Endothelial cell of umbilical vein (primary cell): ENCODE measurements at regions not wholly inside any gene's neighbourhood (a gene's known extent, or its start where the extent isn't known, plus 50 kb on each side); places are given as distances from the start of the nearest gene placed in this dataset.

Source experiments
- BruUV-seq: library from RNA; stranded (reverse); fragments of 400-500 nt; replicated peaks from 2 replicates; lab custom pipeline; 2021; lab: Mats Ljungman, UMichigan
- CTCF ChIA-PET: fragments of 300-600, 350-600 bp; sonication (Branson Sonifier 250); formaldehyde crosslinking; loops from one replicate; lab custom pipeline; 2021; ENCODE audit warnings: antibody characterized with exemption, inconsistent platforms; lab: Charles Lee
- POLR2A ChIA-PET: fragments of 300-600, 350-600 bp; sonication (Branson Sonifier 250); formaldehyde crosslinking; loops from one replicate; lab custom pipeline; 2021; ENCODE audit warnings: antibody characterized with exemption, inconsistent platforms; lab: Charles Lee
- DNase-seq: peaks from one replicate; pipeline ENCODE4 v3.0.0-alpha.2; 2011; ENCODE audit warnings: low read depth, low spot score
- FAIRE-seq: peaks from 2 replicates; lab custom pipeline; 2011; peaks lifted over from hg19 to GRCh38; lab: Jason Lieb, UNC
- H2AFZ ChIP-seq: 2 replicates; pipeline ENCODE4 v1.6.0; 2012; ENCODE audit warnings: low read depth, low read length, control low read depth, inconsistent platforms
- H3K27ac ChIP-seq: 2 replicates; pipeline ENCODE4 v1.5.1; 2011; ENCODE audit warnings: low read depth, mild to moderate bottlenecking, control low read depth, low read length, moderate library complexity; ENCODE audit not compliant: insufficient read depth
- H3K27me3 ChIP-seq, 2 experiments: 2 replicates each; pipeline versions ENCODE4 v1.6.0 to v1.6.1; 2011; ENCODE audit warnings: low read length in 2 of 2, mixed read lengths in 1 of 2; ENCODE audit not compliant: control insufficient read depth in 2 of 2, insufficient read depth in 2 of 2
- H3K36me3 ChIP-seq, 2 experiments: 2 replicates in 1 of 2; 3 replicates in 1 of 2; pipeline ENCODE4 v1.5.1; 2011; ENCODE audit warnings: low read length in 2 of 2, mild to moderate bottlenecking in 1 of 2, moderate library complexity in 1 of 2; ENCODE audit not compliant: control insufficient read depth in 2 of 2, insufficient read depth in 2 of 2; ENCODE audit errors: extremely low read depth in 1 of 2
- H3K4me1 ChIP-seq: 3 replicates; pipeline ENCODE4 v1.5.1; 2011; ENCODE audit warnings: mild to moderate bottlenecking, low read length; ENCODE audit not compliant: control insufficient read depth, insufficient read depth; ENCODE audit errors: extremely low read depth
- H3K4me2 ChIP-seq: 2 replicates; pipeline ENCODE4 v1.6.1; 2011; ENCODE audit warnings: low read length, control low read depth, mixed read lengths; ENCODE audit not compliant: insufficient read depth
- H3K4me3 ChIP-seq, 3 experiments: fragments of 200-600 bp in 1 of 3; sonication (generic), shearing (Covaris generic) in 1 of 3; replicated peaks in 1 of 3; 2 replicates each; pipeline ENCODE4 v1.5.1; 2011 to 2016; ENCODE audit warnings: control low read depth in 3 of 3, low read length in 3 of 3, mild to moderate bottlenecking in 2 of 3, inconsistent platforms in 1 of 3, low read depth in 1 of 3, moderate library complexity in 1 of 3; ENCODE audit not compliant: insufficient read depth in 1 of 3
- H3K79me2 ChIP-seq: 2 replicates; pipeline ENCODE4 v1.6.0; 2012; ENCODE audit warnings: low read length, inconsistent platforms; ENCODE audit not compliant: control insufficient read depth, insufficient read depth
- H3K9ac ChIP-seq: replicated peaks from 2 replicates; pipeline ENCODE3; 2011; ENCODE audit warnings: low read length, control low read depth; ENCODE audit not compliant: insufficient read depth; ENCODE audit errors: extremely low read depth
- H3K9me1 ChIP-seq: replicated peaks from 3 replicates; pipeline ENCODE4 v1.6.0; 2011; ENCODE audit warnings: mild to moderate bottlenecking, low read length; ENCODE audit not compliant: control insufficient read depth, insufficient read depth; ENCODE audit errors: extremely low read depth
- H3K9me3 ChIP-seq: replicated peaks from 2 replicates; pipeline ENCODE4 v1.5.1; 2012; ENCODE audit warnings: low read length, inconsistent platforms; ENCODE audit not compliant: control insufficient read depth, insufficient read depth
- H4K20me1 ChIP-seq: replicated peaks from 2 replicates; pipeline ENCODE3; 2011; ENCODE audit warnings: mild to moderate bottlenecking, low read length; ENCODE audit not compliant: control insufficient read depth, insufficient read depth; ENCODE audit errors: extremely low read depth
- EZH2 ChIP-seq: IDR thresholded peaks from 2 replicates; pipeline ENCODE4 v1.6.1; 2012; ENCODE audit warnings: borderline replicate concordance, low read depth, mild to moderate bottlenecking, moderate library complexity, low read length, inconsistent platforms; ENCODE audit not compliant: severe bottlenecking
- FOS ChIP-seq: IDR thresholded peaks from 2 replicates; pipeline ENCODE4 v1.6.1; 2011; ENCODE audit warnings: mild to moderate bottlenecking, low read length, moderate library complexity, borderline replicate concordance; ENCODE audit not compliant: insufficient read depth
- GATA2 ChIP-seq: IDR thresholded peaks from 2 replicates; pipeline ENCODE4 v1.7.0; 2011; ENCODE audit warnings: low read depth, mild to moderate bottlenecking, moderate library complexity, mixed read lengths, low read length; ENCODE audit not compliant: insufficient read length, insufficient read depth
- JUN ChIP-seq: IDR thresholded peaks from 2 replicates; pipeline ENCODE4 v1.6.1; 2011; ENCODE audit warnings: borderline replicate concordance, low read depth; ENCODE audit not compliant: insufficient read length, insufficient read depth
- MAX ChIP-seq: IDR thresholded peaks from 2 replicates; pipeline ENCODE4 v1.6.1; 2011; ENCODE audit not compliant: insufficient read depth, insufficient read length
- MYC ChIP-seq: IDR thresholded peaks from one replicate; pipeline ENCODE4 v1.6.1; 2011; ENCODE audit warnings: mild to moderate bottlenecking, low read depth, low read length
- POLR2A ChIP-seq: IDR thresholded peaks from 2 replicates; pipeline ENCODE4 v1.6.1; 2012; ENCODE audit warnings: low read depth, mild to moderate bottlenecking, control low read depth, low read length
- POLR2AphosphoS5 ChIP-seq: IDR thresholded peaks from 2 replicates; pipeline ENCODE4 v1.6.1; 2012; ENCODE audit warnings: low read depth, mild to moderate bottlenecking, control low read depth, low read length, moderate library complexity; ENCODE audit not compliant: insufficient read depth
- dilution Hi-C: fragments of 300-500 bp; cut with MboI; formaldehyde crosslinking; loops from one replicate; pipeline ENCODE4 v1.15.0; 2019; ENCODE audit warnings: low sequenced_read_pairs; ENCODE audit not compliant: extremely low pct_ligation_motif_present
- intact Hi-C: fragments of 100-400 bp; cut with micrococcal nuclease; formaldehyde crosslinking; loops from one replicate; pipeline ENCODE4 v1.10.0; 2022
- TF ChIP-seq, protein P1 (sequence below), 2 donors: IDR thresholded peaks; 1 replicate in 1 of 2; 2 replicates in 1 of 2; pipeline ENCODE4 v1.5.1; 2011; ENCODE audit warnings: low read length in 2 of 2, mild to moderate bottlenecking in 2 of 2, moderate library complexity in 2 of 2, control low read depth in 1 of 2, inconsistent platforms in 1 of 2, low read depth in 1 of 2; ENCODE audit not compliant: insufficient read depth in 1 of 2; ENCODE audit errors: extremely low read depth in 1 of 2

- no peak overlapping the region for H2AFZ ChIP-seq
- no TSS peak for BruUV-seq
- dilution Hi-C loops (no loop called here), intact Hi-C loops (loop anchor here (10.0 kb wide), 1 partner anchor 1762 kb away; no protein-coding TSS in a partner anchor)
- no peaks in the 10 kb centered on the region for H3K9me3 ChIP-seq
- no peak overlapping the region for H3K4me2 ChIP-seq
- FAIRE-seq (no peak), DNase-seq (no peak)
- H3K27ac ChIP-seq: no peak overlapping the region
- H3K4me3 ChIP-seq: no peak overlapping the region
- no peaks in the 10 kb centered on the region for H4K20me1 ChIP-seq
- H3K27me3 ChIP-seq: no peaks in the 10 kb centered on the region
- H3K36me3 ChIP-seq: no peaks in the 10 kb centered on the region
- no peak overlapping the region for H3K9ac ChIP-seq
- ChIA-PET CTCF (interaction anchor here (1.0 kb wide), 1 partner anchor 15 kb away, joined by 3 read pairs; no protein-coding TSS in a partner anchor), POLR2A (no interaction called here)
- H3K9me1 ChIP-seq: no peaks in the 10 kb centered on the region
- TF ChIP-seq GATA2 (no peak), MAX (no peak), FOS (no peak), EZH2 (no peak), JUN (no peak), MYC (no peak), POLR2AphosphoS5 (no peak), POLR2A (no peak)
- TF ChIP-seq, protein P1, sequence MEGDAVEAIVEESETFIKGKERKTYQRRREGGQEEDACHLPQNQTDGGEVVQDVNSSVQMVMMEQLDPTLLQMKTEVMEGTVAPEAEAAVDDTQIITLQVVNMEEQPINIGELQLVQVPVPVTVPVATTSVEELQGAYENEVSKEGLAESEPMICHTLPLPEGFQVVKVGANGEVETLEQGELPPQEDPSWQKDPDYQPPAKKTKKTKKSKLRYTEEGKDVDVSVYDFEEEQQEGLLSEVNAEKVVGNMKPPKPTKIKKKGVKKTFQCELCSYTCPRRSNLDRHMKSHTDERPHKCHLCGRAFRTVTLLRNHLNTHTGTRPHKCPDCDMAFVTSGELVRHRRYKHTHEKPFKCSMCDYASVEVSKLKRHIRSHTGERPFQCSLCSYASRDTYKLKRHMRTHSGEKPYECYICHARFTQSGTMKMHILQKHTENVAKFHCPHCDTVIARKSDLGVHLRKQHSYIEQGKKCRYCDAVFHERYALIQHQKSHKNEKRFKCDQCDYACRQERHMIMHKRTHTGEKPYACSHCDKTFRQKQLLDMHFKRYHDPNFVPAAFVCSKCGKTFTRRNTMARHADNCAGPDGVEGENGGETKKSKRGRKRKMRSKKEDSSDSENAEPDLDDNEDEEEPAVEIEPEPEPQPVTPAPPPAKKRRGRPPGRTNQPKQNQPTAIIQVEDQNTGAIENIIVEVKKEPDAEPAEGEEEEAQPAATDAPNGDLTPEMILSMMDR (IDR thresholded peaks at IDR 0.05; ENCODE audit: extremely low read depth in 1 of 2, insufficient read depth in 1 of 2, low read depth in 1 of 2, low read length in 2 of 2): no peak
- H3K4me1 ChIP-seq: no peaks in the 10 kb centered on the region
- H3K79me2 ChIP-seq: no peaks in the 10 kb centered on the region
Measured at GRCh38 chr3:194826594-194826993, 140.9 kb downstream of the FAM43A start.
